Right hindlimb (tissue), 1 donor: ENCODE measurements at regions not wholly inside any gene's neighbourhood (a gene's known extent, or its start where the extent isn't known, plus 50 kb on each side); places are given as distances from the start of the nearest gene placed in this dataset.
A peak's percentile ranks its signal among the peaks of the same experiment; 100 is the strongest.
"Not testable (repeated sequence)": the region's sequence is repeated elsewhere in the genome, so short reads cannot be mapped to it uniquely, and the experiment has no call there.

Experiments
- DNase-seq: peaks from one replicate; pipeline ENCODE4 v3.0.0-alpha.2; 2018

GRCh38 chr15:69660114-69660513, 207.5 kb downstream of the RPLP1 start:
- DNase-seq: no peak

- no peak for DNase-seq
These were observed 208.2 kb downstream of the RPLP1 start for GRCh38 chr15:69660658-69661405.

GRCh38 chr15:69661446-69661845, 208.8 kb downstream of the RPLP1 start:
- no peak for DNase-seq

- DNase-seq: peak; percentile 13
These were observed 209.4 kb downstream of the RPLP1 start for GRCh38 chr15:69661871-69662644.

GRCh38 chr15:69662645-69663000, 210.0 kb downstream of the RPLP1 start:
- no peak for DNase-seq

GRCh38 chr15:69663441-69663840, 210.8 kb downstream of the RPLP1 start:
- DNase-seq: peak; percentile 4

- DNase-seq: peak; percentile 3
These were observed 211.4 kb downstream of the RPLP1 start for GRCh38 chr15:69663982-69664381.

- DNase-seq: peak; percentile 14
These were observed 212.3 kb downstream of the RPLP1 start for GRCh38 chr15:69664572-69665571.

- DNase-seq: peak; percentile 60
These were observed 213.1 kb downstream of the RPLP1 start for GRCh38 chr15:69665641-69666111.

GRCh38 chr15:69666441-69666882, 213.8 kb downstream of the RPLP1 start:
- peak; percentile 53 for DNase-seq

GRCh38 chr15:69666921-69667811, 214.5 kb downstream of the RPLP1 start:
- no peak for DNase-seq

GRCh38 chr15:69668039-69668705, 215.6 kb downstream of the RPLP1 start:
- no peak for DNase-seq

- DNase-seq: no peak
These were observed 216.3 kb downstream of the RPLP1 start for GRCh38 chr15:69668963-69669362.

GRCh38 chr15:69669446-69669845, 216.8 kb downstream of the RPLP1 start:
- no peak for DNase-seq

GRCh38 chr15:69673291-69673881, 220.8 kb downstream of the RPLP1 start:
- DNase-seq: no peak

- DNase-seq: no peak
These were observed 223.1 kb downstream of the RPLP1 start for GRCh38 chr15:69675731-69676130.

- no peak for DNase-seq
These were observed 224.8 kb downstream of the RPLP1 start for GRCh38 chr15:69677403-69677802.

GRCh38 chr15:69679623-69680228, 227.1 kb downstream of the RPLP1 start:
- DNase-seq: no peak

- not testable (repeated sequence) for DNase-seq
These were observed 232.2 kb downstream of the RPLP1 start for GRCh38 chr15:69684823-69685222.
